ENCODE measurements at regions not wholly inside any gene's neighbourhood (a gene's known extent, or its start where the extent isn't known, plus 50 kb on each side); places are given as distances from the start of the nearest gene placed in this dataset.

GRCh38 chr13:80664950-80665349, 324.0 kb upstream of the SPRY2 start:
- TF ChIP-seq CTCF (IDR thresholded peaks at IDR 0.05) (no peak), POLR2A (IDR thresholded peaks at IDR 0.05) (no peak)
